HepG2 (cell line): ENCODE measurements at regions not wholly inside any gene's neighbourhood (a gene's known extent, or its start where the extent isn't known, plus 50 kb on each side); places are given as distances from the start of the nearest gene placed in this dataset.

ENCODE experiments used
- ATAC-seq: fragments of 200-7000 bp; cut with Tn5 transposase; 3 replicates; pipeline ENCODE4 v1.9.1; 2020; ENCODE audit warnings: mild to moderate bottlenecking, moderate library complexity
- BruUV-seq: library from RNA; stranded (reverse); fragments of 400-500 nt; replicated peaks from 2 replicates; lab custom pipeline; 2021; lab: Mats Ljungman, UMichigan
- CTCF ChIA-PET: fragments of 300-600 bp; formaldehyde crosslinking; extraction: SDS; loops from one replicate; lab custom pipeline; 2021; ENCODE audit warnings: low total read pairs, inconsistent platforms, low intra/inter-chr PET ratio; lab: Yijun Ruan, JAX
- POLR2A ChIA-PET: fragments of 350-600 bp; sonication (Branson Sonifier 250); formaldehyde crosslinking; loops from one replicate; lab custom pipeline; 2020; ENCODE audit warnings: antibody characterized with exemption, inconsistent platforms; lab: Yijun Ruan, JAX
- DNase-seq: peaks from one replicate; pipeline ENCODE4 v3.0.0-alpha.2; 2015; ENCODE audit warnings: low spot score
- FAIRE-seq: peaks from 3 replicates; lab custom pipeline; 2011; peaks lifted over from hg19 to GRCh38; lab: Jason Lieb, UNC
- H2AFZ ChIP-seq: one replicate; pipeline ENCODE4 v1.6.1; 2011; ENCODE audit warnings: low read length, inconsistent platforms
- H3K27ac ChIP-seq: fragments of 300-600 bp; 3 replicates; pipeline ENCODE4 v1.8.0; 2011; ENCODE audit warnings: mixed run types, mild to moderate bottlenecking, mixed read lengths, low read length, inconsistent platforms; ENCODE audit not compliant: insufficient read depth; ENCODE audit errors: extremely low read length
- H3K27me3 ChIP-seq, 2 experiments: fragments of 200-600 bp in 1 of 2; 2 replicates in 1 of 2; 3 replicates in 1 of 2; pipeline versions ENCODE4 v1.6.0 to v1.8.0; 2011; ENCODE audit warnings: low read length in 2 of 2, mild to moderate bottlenecking in 2 of 2, moderate library complexity in 2 of 2, inconsistent platforms in 1 of 2; ENCODE audit not compliant: insufficient read depth in 2 of 2, control insufficient read depth in 1 of 2
- H3K36me3 ChIP-seq, 2 experiments: fragments of 200-600 bp in 1 of 2; replicated peaks in 1 of 2; 2 replicates in 1 of 2; 3 replicates in 1 of 2; pipeline versions ENCODE4 v1.5.1 to v1.8.0; 2011; ENCODE audit warnings: low read length in 2 of 2, inconsistent platforms in 1 of 2; ENCODE audit not compliant: insufficient read depth in 2 of 2, control insufficient read depth in 1 of 2
- H3K4me1 ChIP-seq: 2 replicates; pipeline ENCODE4 v1.5.1; 2012; ENCODE audit warnings: low read length, inconsistent platforms; ENCODE audit not compliant: insufficient read depth
- H3K4me2 ChIP-seq: 2 replicates; pipeline ENCODE4 v1.6.0; 2011; ENCODE audit warnings: low read depth, low read length, inconsistent platforms
- H3K4me3 ChIP-seq, 3 experiments: fragments of 200-600 bp in 1 of 3; sonication (generic), shearing (Covaris generic) in 1 of 3; replicated peaks in 1 of 3; 2 replicates each; pipeline ENCODE4 v1.5.1; 2011 to 2016; ENCODE audit warnings: low read length in 3 of 3, inconsistent platforms in 2 of 3, low read depth in 2 of 3, mild to moderate bottlenecking in 2 of 3, control low read depth in 1 of 3, mixed read lengths in 1 of 3; ENCODE audit not compliant: insufficient read depth in 1 of 3
- H3K79me2 ChIP-seq: one replicate; pipeline ENCODE4 v1.6.1; 2011; ENCODE audit warnings: low read length, inconsistent platforms; ENCODE audit not compliant: insufficient read depth
- H3K9ac ChIP-seq: 2 replicates; pipeline ENCODE4 v1.6.0; 2011; ENCODE audit warnings: mild to moderate bottlenecking, low read depth, low read length, inconsistent platforms; ENCODE audit not compliant: insufficient read depth
- H3K9me3 ChIP-seq: 2 replicates; pipeline ENCODE4 v1.5.1; 2012; ENCODE audit warnings: mild to moderate bottlenecking, low read length
- H4K20me1 ChIP-seq: 2 replicates; pipeline ENCODE4 v1.6.0; 2011; ENCODE audit warnings: inconsistent platforms, mild to moderate bottlenecking, low read length, moderate library complexity; ENCODE audit not compliant: insufficient read depth
- CC2D1A ChIP-seq: sonication (generic); formaldehyde crosslinking; IDR thresholded peaks from 2 replicates; pipeline ENCODE4 v1.8.1; 2023; ENCODE audit warnings: mild to moderate bottlenecking, missing genetic modification reagents
- ELF3 ChIP-seq: IDR thresholded peaks from 2 replicates; pipeline ENCODE4 v1.6.1; 2016; ENCODE audit warnings: missing genetic modification reagents, missing compliant biosample characterization
- FOSL1 ChIP-seq: sonication (generic); formaldehyde crosslinking; IDR thresholded peaks from 2 replicates; pipeline ENCODE4 v1.9.0; 2021; ENCODE audit warnings: missing genetic modification reagents, borderline replicate concordance
- IRF2 ChIP-seq: IDR thresholded peaks from 2 replicates; pipeline ENCODE4 v1.6.1; 2018; ENCODE audit warnings: missing genetic modification reagents, missing compliant biosample characterization
- KDM5B ChIP-seq: sonication (generic); formaldehyde crosslinking; IDR thresholded peaks from 2 replicates; pipeline ENCODE4 v1.4.0; 2020; ENCODE audit warnings: missing genetic modification reagents, mild to moderate bottlenecking, borderline replicate concordance
- ZC3H13 ChIP-seq: sonication (generic); formaldehyde crosslinking; IDR thresholded peaks from 2 replicates; pipeline ENCODE4 v1.8.1; 2023; ENCODE audit warnings: mild to moderate bottlenecking, missing genetic modification reagents, moderate library complexity
- ZNF205 ChIP-seq: IDR thresholded peaks from 2 replicates; pipeline ENCODE4 v1.6.1; 2018; ENCODE audit warnings: missing biosample characterization, missing genetic modification reagents
- WGBS: methylation state at CpG from one replicate; pipeline ENCODE4 v1.1.6; 2017; ENCODE audit warnings: low lambda C conversion rate; 5-methylcytosine and 5-hydroxymethylcytosine counted together
- in situ Hi-C: cut with HindIII; loops from 2 replicates; pipeline ENCODE4 v1.10.0; 2017; ENCODE audit warnings: low pct_unique_long_range_greater_than_20kb; ENCODE audit not compliant: extremely low pct_ligation_motif_present
- intact Hi-C: fragments of 100-400 bp; cut with micrococcal nuclease; formaldehyde crosslinking; loops from one replicate; pipeline ENCODE4 v1.10.0; 2022; ENCODE audit not compliant: unreplicated experiment
- TF ChIP-seq, protein P1 (sequence below): sonication (generic); formaldehyde crosslinking; IDR thresholded peaks from 2 replicates; pipeline ENCODE4 v1.5.1; 2020; ENCODE audit warnings: missing genetic modification reagents, mild to moderate bottlenecking, borderline replicate concordance
- TF ChIP-seq, protein P2 (sequence below): sonication (generic); formaldehyde crosslinking; IDR thresholded peaks from 2 replicates; pipeline ENCODE4 v1.4.0; 2020; ENCODE audit warnings: missing genetic modification reagents

DNA sequence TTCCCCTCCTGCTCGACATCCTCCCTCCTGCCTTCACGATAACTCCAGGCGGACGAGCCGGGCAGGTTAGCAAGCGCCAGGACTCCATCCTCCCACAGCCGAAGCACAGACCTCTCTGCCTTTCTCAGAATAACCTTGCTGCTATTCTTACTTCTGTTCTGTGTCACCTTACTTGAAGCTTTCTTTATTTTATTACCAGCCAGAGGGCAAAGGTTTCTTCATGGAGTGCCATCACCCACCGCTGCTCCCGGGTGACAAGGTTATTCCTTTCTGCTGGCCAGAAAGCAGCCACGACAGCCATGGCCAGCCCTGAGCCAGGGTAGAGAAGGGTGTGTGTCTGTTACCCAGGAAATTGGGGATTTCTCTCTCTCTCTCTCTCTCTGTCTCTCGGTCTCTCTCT lies 227.1 kb downstream of the ANAPC1 start (continued):
- TF ChIP-seq CC2D1A (no peak), ZC3H13 (CRISPR knock-in tag) (no peak)

DNA sequence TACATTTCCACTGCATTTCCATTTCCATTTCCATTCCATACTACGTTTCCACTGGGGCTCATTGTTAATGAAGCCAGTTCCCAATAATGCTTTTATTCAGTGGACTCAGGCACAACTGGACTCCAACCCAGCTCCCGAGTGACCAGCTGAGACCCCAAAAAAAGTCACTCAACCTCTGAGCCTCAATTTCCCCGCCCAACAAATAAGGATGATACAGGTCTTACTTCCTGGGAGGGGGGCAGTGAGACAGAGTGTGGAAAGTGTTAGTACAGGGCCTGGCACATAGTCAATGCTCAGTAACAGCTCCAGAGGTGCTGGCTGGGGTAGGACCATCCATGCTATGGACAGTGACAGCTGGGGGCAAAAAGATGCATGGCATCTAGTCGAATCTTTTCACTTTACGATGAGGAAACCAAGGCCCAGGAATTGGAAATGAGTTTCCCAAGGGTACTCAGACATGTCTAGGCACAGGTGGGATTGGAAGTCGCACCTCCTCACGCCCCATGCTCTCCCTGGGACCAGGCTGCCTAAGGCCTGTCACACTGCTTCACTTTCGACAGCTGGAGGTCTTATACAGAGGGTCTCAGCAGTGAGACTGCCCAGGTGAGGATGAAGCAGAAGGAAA lies 226.5 kb downstream of the ANAPC1 start:
- Histone ChIP-seq H3K9me3 (no peaks in the 10 kb centered on the region), H3K9ac (no peak overlapping the region), H3K4me1 (peaks cover 15% of the 10 kb centered on the region), H3K4me2 (no peak overlapping the region), H4K20me1 (no peaks in the 10 kb centered on the region), H3K27ac (no peak overlapping the region), H2AFZ (no peak overlapping the region), H3K4me3 (no peak overlapping the region), H3K27me3 (peaks cover 0 to 5% of the 10 kb centered on the region in 2 experiments; a peak in 1 of 5 replicates), H3K36me3 (no peaks in the 10 kb centered on the region), H3K79me2 (no peaks in the 10 kb centered on the region)
- POLR2A ChIA-PET: no interaction called here
- intact Hi-C loops (loop anchor here (5.0 kb wide), 1 partner anchor 40 kb away; no protein-coding TSS in a partner anchor), in situ Hi-C loops (loop anchor here (25.0 kb wide), 1 partner anchor 170 kb away; no protein-coding TSS in a partner anchor)
- CTCF ChIA-PET: no interaction called here
- WGBS: 64% methylated on average over 8 of the region's 8 CpGs
- ATAC-seq: no peak
- no peak for TF ChIP-seq ZNF205 (CRISPR knock-in tag)
- no peak for TF ChIP-seq FOSL1
- TF ChIP-seq ELF3 (CRISPR knock-in tag): no peak
- no peak for TF ChIP-seq IRF2 (CRISPR knock-in tag)
- TF ChIP-seq, protein P1, sequence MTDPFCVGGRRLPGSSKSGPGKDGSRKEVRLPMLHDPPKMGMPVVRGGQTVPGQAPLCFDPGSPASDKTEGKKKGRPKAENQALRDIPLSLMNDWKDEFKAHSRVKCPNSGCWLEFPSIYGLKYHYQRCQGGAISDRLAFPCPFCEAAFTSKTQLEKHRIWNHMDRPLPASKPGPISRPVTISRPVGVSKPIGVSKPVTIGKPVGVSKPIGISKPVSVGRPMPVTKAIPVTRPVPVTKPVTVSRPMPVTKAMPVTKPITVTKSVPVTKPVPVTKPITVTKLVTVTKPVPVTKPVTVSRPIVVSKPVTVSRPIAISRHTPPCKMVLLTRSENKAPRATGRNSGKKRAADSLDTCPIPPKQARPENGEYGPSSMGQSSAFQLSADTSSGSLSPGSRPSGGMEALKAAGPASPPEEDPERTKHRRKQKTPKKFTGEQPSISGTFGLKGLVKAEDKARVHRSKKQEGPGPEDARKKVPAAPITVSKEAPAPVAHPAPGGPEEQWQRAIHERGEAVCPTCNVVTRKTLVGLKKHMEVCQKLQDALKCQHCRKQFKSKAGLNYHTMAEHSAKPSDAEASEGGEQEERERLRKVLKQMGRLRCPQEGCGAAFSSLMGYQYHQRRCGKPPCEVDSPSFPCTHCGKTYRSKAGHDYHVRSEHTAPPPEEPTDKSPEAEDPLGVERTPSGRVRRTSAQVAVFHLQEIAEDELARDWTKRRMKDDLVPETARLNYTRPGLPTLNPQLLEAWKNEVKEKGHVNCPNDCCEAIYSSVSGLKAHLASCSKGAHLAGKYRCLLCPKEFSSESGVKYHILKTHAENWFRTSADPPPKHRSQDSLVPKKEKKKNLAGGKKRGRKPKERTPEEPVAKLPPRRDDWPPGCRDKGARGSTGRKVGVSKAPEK (CRISPR knock-in tag): no peak
- TF ChIP-seq, protein P2, sequence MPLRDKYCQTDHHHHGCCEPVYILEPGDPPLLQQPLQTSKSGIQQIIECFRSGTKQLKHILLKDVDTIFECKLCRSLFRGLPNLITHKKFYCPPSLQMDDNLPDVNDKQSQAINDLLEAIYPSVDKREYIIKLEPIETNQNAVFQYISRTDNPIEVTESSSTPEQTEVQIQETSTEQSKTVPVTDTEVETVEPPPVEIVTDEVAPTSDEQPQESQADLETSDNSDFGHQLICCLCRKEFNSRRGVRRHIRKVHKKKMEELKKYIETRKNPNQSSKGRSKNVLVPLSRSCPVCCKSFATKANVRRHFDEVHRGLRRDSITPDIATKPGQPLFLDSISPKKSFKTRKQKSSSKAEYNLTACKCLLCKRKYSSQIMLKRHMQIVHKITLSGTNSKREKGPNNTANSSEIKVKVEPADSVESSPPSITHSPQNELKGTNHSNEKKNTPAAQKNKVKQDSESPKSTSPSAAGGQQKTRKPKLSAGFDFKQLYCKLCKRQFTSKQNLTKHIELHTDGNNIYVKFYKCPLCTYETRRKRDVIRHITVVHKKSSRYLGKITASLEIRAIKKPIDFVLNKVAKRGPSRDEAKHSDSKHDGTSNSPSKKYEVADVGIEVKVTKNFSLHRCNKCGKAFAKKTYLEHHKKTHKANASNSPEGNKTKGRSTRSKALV: no peak
- no peak for TF ChIP-seq KDM5B (CRISPR knock-in tag)
- DNase-seq: no peak
- FAIRE-seq: no peak
- no TSS peak for BruUV-seq
